NCI-H2029 treated with DMSO at 0.1 percent for 48 hours (cell line): ENCODE measurements at regions not wholly inside any gene's neighbourhood (a gene's known extent, or its start where the extent isn't known, plus 50 kb on each side); places are given as distances from the start of the nearest gene placed in this dataset.

Source experiments
- DNase-seq: peaks from one replicate; lab custom pipeline; 2025; lab: John Stamatoyannopoulos, UW

- DNase-seq, result no peak
Measured at GRCh38 chr2:43085505-43085904, 140.9 kb downstream of the ZFP36L2 start.

- no peak for DNase-seq
Measured at GRCh38 chr2:43084699-43085091, 141.7 kb downstream of the ZFP36L2 start.

- DNase-seq, result no peak
Measured at GRCh38 chr2:43083710-43084698, 142.4 kb downstream of the ZFP36L2 start.

- no peak for DNase-seq
Measured at GRCh38 chr2:43082903-43083677, 143.3 kb downstream of the ZFP36L2 start.

- no peak for DNase-seq
Measured at GRCh38 chr2:43082111-43082894, 144.1 kb downstream of the ZFP36L2 start.

GRCh38 chr2:43081131-43081765 is 145.2 kb downstream of the ZFP36L2 start:
- DNase-seq, result no peak

- DNase-seq, result no peak
Measured at GRCh38 chr2:43080571-43081021, 145.8 kb downstream of the ZFP36L2 start.

GRCh38 chr2:43078781-43079755 is 147.3 kb downstream of the ZFP36L2 start:
- no peak for DNase-seq

- DNase-seq, result no peak
Measured at GRCh38 chr2:43078301-43078700, 148.1 kb downstream of the ZFP36L2 start.

GRCh38 chr2:43077876-43078275 is 148.5 kb downstream of the ZFP36L2 start:
- no peak for DNase-seq

- no peak for DNase-seq
Measured at GRCh38 chr2:43076676-43077075, 149.7 kb downstream of the ZFP36L2 start.

- DNase-seq, result no peak
Measured at GRCh38 chr2:43075811-43076585, 150.4 kb downstream of the ZFP36L2 start.

GRCh38 chr2:43075054-43075593 is 151.3 kb downstream of the ZFP36L2 start:
- peak; percentile 64 for DNase-seq

GRCh38 chr2:43074592-43075053 is 151.8 kb downstream of the ZFP36L2 start:
- no peak for DNase-seq

GRCh38 chr2:43074052-43074451 is 152.4 kb downstream of the ZFP36L2 start:
- DNase-seq, result no peak

- DNase-seq, result no peak
Measured at GRCh38 chr2:43073401-43073825, 153.0 kb downstream of the ZFP36L2 start.

GRCh38 chr2:43071599-43072550 is 154.5 kb downstream of the ZFP36L2 start:
- no peak for DNase-seq
